ENCODE measurements at regions not wholly inside any gene's neighbourhood (a gene's known extent, or its start where the extent isn't known, plus 50 kb on each side); places are given as distances from the start of the nearest gene placed in this dataset.

DNA sequence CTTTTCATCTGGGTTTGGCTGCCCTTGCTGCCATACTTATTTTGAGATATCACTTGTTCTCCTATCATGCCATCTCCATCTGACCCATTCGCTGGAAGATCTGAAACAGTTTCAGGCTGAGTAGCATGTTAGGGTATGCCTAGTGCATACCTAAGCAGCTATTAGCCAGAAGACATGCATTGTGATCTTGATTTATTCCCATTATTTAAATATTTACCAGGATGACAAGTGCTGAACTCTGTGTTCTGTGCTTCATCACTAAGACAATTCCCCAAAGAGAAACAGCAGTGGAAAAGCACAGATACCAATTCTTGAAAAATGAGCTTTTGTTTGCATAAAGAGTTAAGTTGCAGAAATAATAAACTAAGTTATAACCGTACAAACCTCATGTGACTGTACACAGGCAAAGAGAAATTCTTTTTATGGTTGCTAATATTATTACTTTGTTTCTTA, 271.0 kb upstream of the ARSJ start:
- TF ChIP-seq EGR1 (IDR thresholded peaks at IDR 0.05; ENCODE audit: borderline replicate concordance, low read depth, low read length) (no peak), RFX5 (IDR thresholded peaks at IDR 0.05; ENCODE audit: borderline replicate concordance, low read depth, low read length) (no peak), POLR2A (IDR thresholded peaks at IDR 0.05; ENCODE audit: control extremely low read depth in 1 of 2, low read depth in 2 of 2, low read length in 2 of 2) (no peak), JUN (IDR thresholded peaks at IDR 0.05; ENCODE audit: low read depth, low read length) (no peak), TBP (IDR thresholded peaks at IDR 0.05; ENCODE audit: low read depth, low read length) (no peak), RBBP5 (IDR thresholded peaks at IDR 0.05; ENCODE audit: borderline replicate concordance, low read depth, low read length) (no peak), GABPA (IDR thresholded peaks at IDR 0.05; ENCODE audit: borderline replicate concordance, insufficient read depth, low read length) (no peak), EP300 (IDR thresholded peaks at IDR 0.05; ENCODE audit: borderline replicate concordance in 1 of 2, low read depth in 2 of 2, low read length in 2 of 2) (no peak), POLR2AphosphoS5 (IDR thresholded peaks at IDR 0.05; ENCODE audit: low read depth, low read length) (no peak), SP1 (IDR thresholded peaks at IDR 0.05; ENCODE audit: low read depth, low read length) (no peak), SRF (IDR thresholded peaks at IDR 0.05; ENCODE audit: low read depth, low read length) (no peak), TEAD4 (IDR thresholded peaks at IDR 0.05; ENCODE audit: low read depth, low read length) (no peak), MAX (IDR thresholded peaks at IDR 0.05) (no peak), HDAC2 (IDR thresholded peaks at IDR 0.05; ENCODE audit: borderline replicate concordance in 1 of 2, low read depth in 2 of 2, low read length in 2 of 2) (no peak)
- Histone ChIP-seq H3K79me1 (ENCODE audit: low read depth, low read length) (no peaks in the 10 kb centered on the region), H2BK12ac (ENCODE audit: low read depth, low read length) (no peak overlapping the region), H3K23ac (ENCODE audit: insufficient read length) (no peak overlapping the region), H3K4me2 (ENCODE audit: insufficient read depth in 1 of 2, low read depth in 2 of 2, low read length in 2 of 2) (no peak overlapping the region), H2BK5ac (ENCODE audit: low read depth, low read length) (no peak overlapping the region), H3K36me3 (ENCODE audit: control insufficient read depth in 2 of 4, insufficient read depth in 4 of 4, low read length in 3 of 4) (no peaks in the 10 kb centered on the region), H3K9ac (replicated peaks in 1 of 4; ENCODE audit: extremely low read depth in 1 of 4, low read depth in 3 of 4, low read length in 3 of 4) (no peak overlapping the region), H4K91ac (replicated peaks; ENCODE audit: insufficient read length, low read length) (no peak overlapping the region), H2AFZ (ENCODE audit: low read length) (no peak overlapping the region), H3K18ac (ENCODE audit: extremely low read depth, low read length) (no peak overlapping the region), H3K27ac (ENCODE audit: low read depth, low read length) (no peak overlapping the region), H4K5ac (ENCODE audit: insufficient read length, low read depth, low read length) (no peak overlapping the region), H2AK5ac (ENCODE audit: low read depth, low read length) (no peak overlapping the region), H3K23me2 (ENCODE audit: low read depth, low read length) (no peaks in the 10 kb centered on the region), H3K14ac (ENCODE audit: insufficient read length) (no peak overlapping the region), H3K56ac (replicated peaks; ENCODE audit: insufficient read length, low read depth, low read length) (no peak overlapping the region), H3K27me3 (replicated peaks in 1 of 4; ENCODE audit: control insufficient read depth in 3 of 4, extremely low read depth in 1 of 4, insufficient read depth in 3 of 4, low read length in 3 of 4) (no peaks in the 10 kb centered on the region), H2BK20ac (ENCODE audit: low read length) (no peak overlapping the region), H3K4me3 (ENCODE audit: extremely low read depth in 1 of 4, insufficient read depth in 2 of 4, low read depth in 3 of 4, low read length in 4 of 4) (no peak overlapping the region), H3K4ac (replicated peaks; ENCODE audit: insufficient read length, low read depth, low read length) (no peak overlapping the region), H4K8ac (ENCODE audit: extremely low read depth, insufficient read depth, low read length) (no peak overlapping the region), H3K79me2 (ENCODE audit: control insufficient read depth in 1 of 2, insufficient read depth in 2 of 2, low read length in 2 of 2) (no peaks in the 10 kb centered on the region), H4K20me1 (replicated peaks in 1 of 2; ENCODE audit: control insufficient read depth in 1 of 2, insufficient read depth in 2 of 2, low read length in 2 of 2) (no peaks in the 10 kb centered on the region), H3K4me1 (replicated peaks in 1 of 4; ENCODE audit: control insufficient read depth in 3 of 4, insufficient read depth in 4 of 4, low read length in 3 of 4) (no peaks in the 10 kb centered on the region), H2BK120ac (replicated peaks; ENCODE audit: low read depth, low read length) (no peak overlapping the region), H2BK15ac (ENCODE audit: low read length) (no peak overlapping the region), H3K9me3 (ENCODE audit: insufficient read depth in 2 of 2, low read depth in 1 of 2, low read length in 1 of 2) (no peaks in the 10 kb centered on the region)
- ChIA-PET POLR2A (ENCODE audit: partially characterized antibody) (no interaction called here), CTCF (ENCODE audit: partially characterized antibody) (no interaction called here)
- DNase-seq (ENCODE audit: low read depth in 1 of 2, low spot score in 2 of 2) (no peak), FAIRE-seq (no peak)
- 88% methylated on average over 2 of the region's 2 CpGs; no CpG with 5 or more reads in 1 of the 2 experiments for WGBS, 2 experiments (ENCODE audit: extremely low coverage in 1 of 2, insufficient coverage in 1 of 2, insufficient read length in 1 of 2, insufficient replicate concordance in 2 of 2, low coverage in 1 of 2, low lambda C conversion rate in 2 of 2, missing lambda C conversion rate in 1 of 2)

All from H1 (cell line).